ENCODE measurements at regions not wholly inside any gene's neighbourhood (a gene's known extent, or its start where the extent isn't known, plus 50 kb on each side); places are given as distances from the start of the nearest gene placed in this dataset.
"Not testable (repeated sequence)": the region's sequence is repeated elsewhere in the genome, so short reads cannot be mapped to it uniquely, and the experiment has no call there.

- H4K20me1 ChIP-seq (ENCODE audit: insufficient read depth), result no peaks in the 10 kb centered on the region
- H3K36me3 ChIP-seq (ENCODE audit: insufficient read depth), result no peaks in the 10 kb centered on the region
- no peak overlapping the region for H3K9ac ChIP-seq
- H3K4me1 ChIP-seq (ENCODE audit: low read depth, poor library complexity, severe bottlenecking), result no peaks in the 10 kb centered on the region
- TF ChIP-seq, protein P1, sequence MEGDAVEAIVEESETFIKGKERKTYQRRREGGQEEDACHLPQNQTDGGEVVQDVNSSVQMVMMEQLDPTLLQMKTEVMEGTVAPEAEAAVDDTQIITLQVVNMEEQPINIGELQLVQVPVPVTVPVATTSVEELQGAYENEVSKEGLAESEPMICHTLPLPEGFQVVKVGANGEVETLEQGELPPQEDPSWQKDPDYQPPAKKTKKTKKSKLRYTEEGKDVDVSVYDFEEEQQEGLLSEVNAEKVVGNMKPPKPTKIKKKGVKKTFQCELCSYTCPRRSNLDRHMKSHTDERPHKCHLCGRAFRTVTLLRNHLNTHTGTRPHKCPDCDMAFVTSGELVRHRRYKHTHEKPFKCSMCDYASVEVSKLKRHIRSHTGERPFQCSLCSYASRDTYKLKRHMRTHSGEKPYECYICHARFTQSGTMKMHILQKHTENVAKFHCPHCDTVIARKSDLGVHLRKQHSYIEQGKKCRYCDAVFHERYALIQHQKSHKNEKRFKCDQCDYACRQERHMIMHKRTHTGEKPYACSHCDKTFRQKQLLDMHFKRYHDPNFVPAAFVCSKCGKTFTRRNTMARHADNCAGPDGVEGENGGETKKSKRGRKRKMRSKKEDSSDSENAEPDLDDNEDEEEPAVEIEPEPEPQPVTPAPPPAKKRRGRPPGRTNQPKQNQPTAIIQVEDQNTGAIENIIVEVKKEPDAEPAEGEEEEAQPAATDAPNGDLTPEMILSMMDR (conservative IDR thresholded peaks at IDR 0.05; ENCODE audit: low read depth, low read length), result no peak
- no peak overlapping the region for H3K4me2 ChIP-seq
- no peaks in the 10 kb centered on the region for H3K27me3 ChIP-seq (ENCODE audit: insufficient read depth, low read depth)
- no peak overlapping the region for H3K4me3 ChIP-seq (IDR thresholded peaks at IDR 0.05; ENCODE audit: insufficient read depth, low read depth, low read length)
- no peak overlapping the region for H2AFZ ChIP-seq (ENCODE audit: low read depth)
- H3K27ac ChIP-seq, result no peak overlapping the region
- H3K79me2 ChIP-seq (ENCODE audit: insufficient read depth, low read depth), result no peaks in the 10 kb centered on the region
These were observed 165.4 kb upstream of the PCDH9 start for GRCh38 chr13:67395577-67395976.

GRCh38 chr13:67392014-67392413 is 161.9 kb upstream of the PCDH9 start:
- TF ChIP-seq, protein P1 (conservative IDR thresholded peaks at IDR 0.05; ENCODE audit: low read depth, low read length), result no peak

DNA sequence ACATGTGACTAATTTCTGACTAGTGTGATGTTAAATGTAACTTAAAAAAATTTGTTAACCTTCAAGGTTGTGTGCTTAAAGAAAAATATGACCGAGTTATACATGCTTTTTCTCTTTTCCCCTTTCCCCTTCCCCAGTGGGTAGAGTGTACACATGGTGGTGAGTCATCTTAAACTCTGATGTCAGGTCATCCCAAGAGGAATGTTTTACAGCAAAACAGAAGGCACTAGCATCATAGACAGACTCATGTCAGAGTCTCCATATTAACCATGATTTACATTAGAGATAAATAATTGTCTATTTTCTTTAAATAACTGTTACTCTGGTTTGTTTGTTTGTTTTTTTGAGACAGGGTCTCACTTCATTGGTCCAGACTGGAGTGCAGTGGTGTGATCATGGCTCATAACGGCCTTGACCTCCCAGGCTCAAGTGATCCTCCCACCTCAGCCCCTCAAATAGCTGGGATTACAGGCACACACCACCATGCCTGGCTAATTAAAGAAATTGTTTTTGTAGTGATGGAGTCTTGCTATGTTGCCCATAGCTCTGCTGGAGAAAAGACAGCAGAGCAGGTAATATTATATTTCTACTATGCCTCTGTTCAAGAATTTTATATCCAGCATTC is 160.4 kb upstream of the PCDH9 start:
- Histone ChIP-seq H3K27me3 (ENCODE audit: insufficient read depth, low read depth) (no peaks in the 10 kb centered on the region), H2AFZ (ENCODE audit: low read depth) (no peak overlapping the region), H3K4me2 (no peak overlapping the region), H4K20me1 (ENCODE audit: insufficient read depth) (no peaks in the 10 kb centered on the region), H3K4me1 (ENCODE audit: low read depth, poor library complexity, severe bottlenecking) (no peaks in the 10 kb centered on the region), H3K79me2 (ENCODE audit: insufficient read depth, low read depth) (no peaks in the 10 kb centered on the region), H3K36me3 (ENCODE audit: insufficient read depth) (no peaks in the 10 kb centered on the region), H3K27ac (no peak overlapping the region), H3K9ac (no peak overlapping the region), H3K4me3 (IDR thresholded peaks at IDR 0.05; ENCODE audit: insufficient read depth, low read depth, low read length) (no peak overlapping the region)
- TF ChIP-seq, protein P1 (conservative IDR thresholded peaks at IDR 0.05; ENCODE audit: low read depth, low read length), result no peak

More at GRCh38 chr13:67392014-67392413, 161.9 kb upstream of the PCDH9 start:
- Histone ChIP-seq H3K27me3 (ENCODE audit: insufficient read depth, low read depth) (no peaks in the 10 kb centered on the region), H3K79me2 (ENCODE audit: insufficient read depth, low read depth) (no peaks in the 10 kb centered on the region), H3K9ac (no peak overlapping the region), H3K27ac (no peak overlapping the region), H3K36me3 (ENCODE audit: insufficient read depth) (no peaks in the 10 kb centered on the region), H4K20me1 (ENCODE audit: insufficient read depth) (no peaks in the 10 kb centered on the region), H3K4me2 (no peak overlapping the region), H3K4me1 (ENCODE audit: low read depth, poor library complexity, severe bottlenecking) (no peaks in the 10 kb centered on the region), H2AFZ (ENCODE audit: low read depth) (no peak overlapping the region), H3K4me3 (IDR thresholded peaks at IDR 0.05; ENCODE audit: insufficient read depth, low read depth, low read length) (no peak overlapping the region)

DNA sequence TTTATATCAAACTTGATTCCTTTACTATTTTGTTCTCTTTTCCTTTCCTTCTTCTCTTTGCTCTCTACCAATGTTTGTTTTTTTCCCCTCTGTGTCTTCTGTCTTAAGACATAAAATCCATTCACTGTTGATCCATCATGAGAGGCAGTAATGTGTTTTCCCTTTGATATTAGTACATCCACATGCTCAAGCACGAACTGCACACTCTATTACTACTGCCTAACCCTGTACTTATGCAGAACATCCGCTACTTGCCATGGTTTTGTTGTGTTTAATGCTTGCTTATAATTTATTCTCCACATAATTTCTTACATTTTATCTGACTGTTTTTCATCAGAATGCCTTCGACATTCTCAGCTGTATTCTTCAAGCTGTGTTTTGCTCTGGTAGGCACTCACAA is 159.0 kb upstream of the PCDH9 start:
- Histone ChIP-seq H3K4me3 (IDR thresholded peaks at IDR 0.05; ENCODE audit: insufficient read depth, low read depth, low read length) (no peak overlapping the region), H3K4me2 (no peak overlapping the region), H3K79me2 (ENCODE audit: insufficient read depth, low read depth) (no peaks in the 10 kb centered on the region), H3K9ac (no peak overlapping the region), H3K27ac (no peak overlapping the region), H4K20me1 (ENCODE audit: insufficient read depth) (no peaks in the 10 kb centered on the region), H3K36me3 (ENCODE audit: insufficient read depth) (no peaks in the 10 kb centered on the region), H2AFZ (ENCODE audit: low read depth) (no peak overlapping the region), H3K27me3 (ENCODE audit: insufficient read depth, low read depth) (no peaks in the 10 kb centered on the region), H3K4me1 (ENCODE audit: low read depth, poor library complexity, severe bottlenecking) (no peaks in the 10 kb centered on the region)
- TF ChIP-seq, protein P1 (conservative IDR thresholded peaks at IDR 0.05; ENCODE audit: low read depth, low read length), result no peak

GRCh38 chr13:67383109-67383757 is 153.1 kb upstream of the PCDH9 start:
- H4K20me1 ChIP-seq (ENCODE audit: insufficient read depth); H2AFZ ChIP-seq (ENCODE audit: low read depth); H3K36me3 ChIP-seq (ENCODE audit: insufficient read depth): not testable (repeated sequence)

More at GRCh38 chr13:67383109-67383757, 153.1 kb upstream of the PCDH9 start:
- not testable (repeated sequence) for H3K4me1 ChIP-seq (ENCODE audit: low read depth, poor library complexity, severe bottlenecking); H3K4me3 ChIP-seq (IDR thresholded peaks at IDR 0.05; ENCODE audit: insufficient read depth, low read depth, low read length); H3K79me2 ChIP-seq (ENCODE audit: insufficient read depth, low read depth); H3K27ac ChIP-seq; H3K4me2 ChIP-seq; H3K27me3 ChIP-seq (ENCODE audit: insufficient read depth, low read depth); H3K9ac ChIP-seq
